NCI-H2227 treated with DMSO at 0.1 percent for 48 hours (cell line): ENCODE measurements at regions not wholly inside any gene's neighbourhood (a gene's known extent, or its start where the extent isn't known, plus 50 kb on each side); places are given as distances from the start of the nearest gene placed in this dataset.
"Not testable (repeated sequence)": the region's sequence is repeated elsewhere in the genome, so short reads cannot be mapped to it uniquely, and the experiment has no call there.

Experiments used
- DNase-seq: peaks from one replicate; lab custom pipeline; 2025; lab: John Stamatoyannopoulos, UW

DNA sequence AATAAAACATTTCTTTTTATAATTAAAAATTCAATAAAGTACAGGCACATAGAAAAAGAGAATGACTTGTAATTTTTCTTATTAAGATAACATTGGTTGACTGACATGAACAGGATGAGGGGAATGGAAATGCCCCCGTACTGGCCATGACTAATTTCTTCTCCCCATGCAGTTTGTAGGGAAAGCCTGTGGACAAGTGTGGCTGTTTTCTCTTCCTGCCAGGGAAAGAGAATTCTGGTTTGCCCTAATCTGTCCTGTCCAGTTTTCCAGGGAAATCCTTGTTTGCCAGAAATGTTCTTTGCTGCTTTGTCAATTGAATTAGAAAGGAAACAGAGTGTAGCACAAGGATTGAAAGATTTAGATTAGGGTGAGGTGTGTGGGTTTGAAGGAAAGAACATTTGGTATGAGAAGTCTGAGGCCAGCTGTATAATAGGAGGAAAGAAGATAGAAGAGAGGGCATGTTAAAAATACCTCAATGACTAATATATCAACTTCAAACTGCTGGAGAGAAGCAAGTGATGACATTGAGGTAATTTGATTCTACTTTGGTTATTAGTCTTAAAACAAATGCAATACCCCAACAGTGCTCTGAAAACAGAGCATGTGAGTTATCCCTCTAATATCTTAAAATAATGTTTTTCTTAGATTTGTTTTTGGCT is 593.9 kb upstream of the ZNF804A start:
- DNase-seq = no peak

DNA sequence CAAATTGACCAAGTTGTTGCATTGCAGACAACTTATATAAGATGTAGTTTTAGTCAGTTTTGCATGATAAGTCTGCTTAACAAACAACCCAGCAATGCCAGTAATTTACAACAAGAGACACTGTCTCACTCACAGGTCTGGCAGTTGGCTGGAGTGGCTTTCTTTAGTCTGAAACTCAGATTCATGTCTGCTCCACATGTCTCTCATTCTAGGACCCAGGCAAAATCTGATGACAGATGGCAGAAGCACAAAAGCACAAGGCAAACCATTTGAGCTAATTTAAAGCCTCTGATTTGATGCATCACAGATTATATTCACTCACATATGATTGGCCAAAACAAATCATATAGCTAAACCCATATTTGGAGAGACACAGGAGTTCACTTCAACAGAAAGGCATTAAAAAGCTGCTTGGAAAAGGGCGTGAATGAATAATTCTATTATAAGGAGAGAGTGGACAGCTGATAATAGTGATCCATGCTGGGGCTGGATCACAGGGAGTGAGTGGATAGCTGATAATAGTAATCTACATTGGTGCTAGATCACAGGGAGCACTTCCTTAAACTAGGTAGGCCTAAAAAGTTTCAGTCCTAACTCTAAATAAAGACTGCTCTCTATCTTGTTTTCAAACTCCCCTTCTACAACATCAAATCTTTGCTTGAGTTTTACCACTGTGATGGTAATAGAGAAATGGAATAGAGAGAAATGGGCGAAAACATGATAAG is 593.2 kb upstream of the ZNF804A start:
- DNase-seq = no peak

DNA sequence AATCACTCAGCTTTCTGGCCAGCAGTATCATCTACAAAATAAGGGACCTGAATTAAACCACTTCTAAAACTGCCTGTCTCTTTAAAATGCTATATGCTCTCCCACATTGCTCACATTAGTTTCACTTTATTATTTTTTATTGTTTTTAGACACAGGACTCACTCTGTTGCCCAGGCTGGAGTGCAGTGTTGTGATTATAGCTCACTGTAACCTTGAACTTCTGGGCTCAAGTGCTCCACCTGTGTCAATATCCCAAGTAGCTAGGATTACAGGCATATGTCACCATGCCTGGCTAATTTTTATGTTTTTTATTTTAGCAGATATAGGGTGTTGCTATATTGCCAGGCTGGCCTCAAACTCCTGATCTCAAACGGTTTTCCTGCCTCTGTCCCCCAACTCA is 591.3 kb upstream of the ZNF804A start:
- DNase-seq = no peak

DNA sequence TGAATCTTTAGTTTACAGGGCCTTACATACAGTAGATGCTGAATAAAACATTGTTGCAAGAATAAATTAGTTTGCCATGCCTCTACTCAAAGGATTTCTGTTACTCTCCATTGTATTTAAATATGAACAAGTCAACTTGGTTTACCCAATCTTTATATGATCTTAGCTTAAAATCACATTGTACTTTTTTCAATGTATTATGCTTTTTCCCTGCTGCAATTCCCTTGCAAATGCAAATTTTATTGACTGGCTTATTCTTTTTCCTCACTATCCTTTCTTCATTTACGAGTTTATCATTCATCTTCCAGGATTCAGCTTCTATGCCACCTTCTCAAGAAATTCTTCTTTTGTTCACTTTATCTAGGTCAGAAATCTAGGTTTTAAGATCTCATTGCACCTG is 571.4 kb upstream of the ZNF804A start:
- DNase-seq = no peak

DNA sequence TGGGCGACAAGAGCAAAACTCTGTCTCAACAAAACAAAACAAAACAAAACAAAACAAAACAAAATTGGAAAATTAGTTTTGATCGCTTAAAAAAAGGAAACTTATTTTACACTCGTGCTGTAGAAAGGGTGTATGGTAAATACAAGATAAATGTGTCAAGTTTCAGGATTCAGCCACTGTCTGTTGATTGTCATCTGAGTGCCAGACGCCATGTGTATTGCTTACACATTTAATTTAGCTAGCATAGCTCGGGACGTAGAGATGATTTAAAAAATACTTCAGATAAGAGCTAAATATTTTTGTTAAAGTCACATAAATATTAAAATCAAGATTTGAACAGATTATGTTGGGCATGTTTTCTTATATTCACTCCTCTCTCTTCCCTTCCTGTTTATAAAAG is 568.1 kb upstream of the ZNF804A start:
- DNase-seq = no peak

DNA sequence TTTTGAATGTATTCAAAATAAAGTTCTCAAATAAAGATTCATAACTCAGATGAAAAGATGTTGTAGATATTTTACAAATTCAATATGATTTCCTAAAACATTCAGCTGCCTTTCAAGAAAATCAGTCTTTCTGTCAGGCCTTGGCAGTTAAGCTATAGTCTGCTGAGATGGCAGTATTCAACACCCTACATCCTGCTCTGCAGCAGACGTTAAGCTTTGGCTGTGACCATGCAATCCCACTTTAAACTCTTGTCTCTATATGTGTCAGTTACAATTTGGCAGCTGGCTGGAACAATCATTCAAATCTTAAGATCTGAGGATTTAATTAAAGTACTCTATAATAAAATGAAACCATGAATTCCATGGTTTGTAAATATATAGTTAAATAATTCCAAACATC is 567.3 kb upstream of the ZNF804A start:
- DNase-seq = no peak

DNA sequence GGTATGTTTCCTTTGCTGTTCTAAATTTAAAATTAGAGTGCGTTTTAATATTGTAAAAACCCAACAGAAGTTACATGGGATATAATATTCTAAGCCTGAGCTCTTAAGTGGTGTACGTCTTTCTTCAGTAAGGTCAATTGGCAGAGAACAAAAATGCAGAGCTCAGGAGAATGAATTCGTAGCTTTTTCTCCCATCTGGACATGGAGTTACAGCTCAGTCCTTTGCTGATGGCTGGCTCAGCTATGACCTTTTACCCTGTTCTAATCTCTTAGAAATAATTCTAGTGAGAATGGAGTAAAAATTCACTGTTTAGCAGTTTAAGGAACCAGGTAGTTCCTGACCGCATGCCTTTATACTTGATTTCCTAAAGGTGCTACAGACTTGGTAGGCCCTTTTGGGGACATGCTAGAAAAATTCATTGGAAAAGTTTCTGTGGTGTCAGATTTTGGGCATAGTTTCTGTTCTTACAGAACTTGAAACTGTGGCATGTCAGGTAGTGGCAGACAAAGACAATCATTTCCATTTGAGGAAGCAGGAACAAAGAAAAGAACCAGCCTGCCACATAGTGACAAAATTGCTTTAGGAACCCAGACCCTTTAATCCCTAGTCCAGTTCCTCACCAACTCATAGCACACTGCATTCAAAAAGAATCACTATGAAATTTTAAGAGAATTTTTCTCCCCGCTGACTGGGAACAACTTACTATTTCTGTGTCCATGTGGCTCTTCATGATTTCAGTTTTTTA is 566.8 kb upstream of the ZNF804A start:
- no peak for DNase-seq

DNA sequence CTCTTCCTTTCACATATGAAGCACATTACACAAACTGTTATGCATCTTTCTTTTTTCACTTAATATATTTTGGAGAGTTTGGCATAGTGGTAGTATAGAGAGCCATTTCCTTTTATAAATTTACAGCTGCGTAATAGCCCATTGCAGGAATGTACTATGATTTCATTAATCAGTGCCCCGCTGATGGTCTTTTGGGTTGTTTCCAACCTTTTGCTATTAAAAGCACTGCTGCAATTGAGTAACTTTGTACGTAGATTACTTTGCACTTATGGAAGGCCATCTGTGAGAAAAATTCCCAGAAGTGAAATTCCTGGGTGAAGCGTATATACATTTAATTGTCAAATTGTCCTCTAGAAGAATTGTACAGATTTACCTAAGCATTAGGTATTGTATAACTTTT is 565.3 kb upstream of the ZNF804A start:
- DNase-seq = no peak

DNA sequence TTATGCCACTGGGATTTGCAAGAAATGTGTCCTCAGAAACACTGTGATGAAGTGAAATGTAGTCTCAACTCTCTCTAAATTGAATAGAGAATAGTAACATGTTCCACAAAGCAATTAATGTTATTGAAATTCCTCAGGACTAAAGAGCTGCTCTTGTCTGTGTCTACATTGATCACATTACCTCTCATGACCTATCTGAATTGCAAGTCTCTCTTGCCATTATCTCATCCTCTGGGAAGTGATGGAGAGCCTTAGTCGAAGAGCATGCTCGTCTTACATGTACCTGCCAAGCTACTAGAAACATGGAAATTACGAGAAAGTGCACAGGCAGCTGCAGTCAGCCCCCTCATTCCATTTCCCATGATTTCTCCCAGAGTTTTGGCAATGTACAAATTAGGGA is 561.1 kb upstream of the ZNF804A start:
- no peak for DNase-seq

DNA sequence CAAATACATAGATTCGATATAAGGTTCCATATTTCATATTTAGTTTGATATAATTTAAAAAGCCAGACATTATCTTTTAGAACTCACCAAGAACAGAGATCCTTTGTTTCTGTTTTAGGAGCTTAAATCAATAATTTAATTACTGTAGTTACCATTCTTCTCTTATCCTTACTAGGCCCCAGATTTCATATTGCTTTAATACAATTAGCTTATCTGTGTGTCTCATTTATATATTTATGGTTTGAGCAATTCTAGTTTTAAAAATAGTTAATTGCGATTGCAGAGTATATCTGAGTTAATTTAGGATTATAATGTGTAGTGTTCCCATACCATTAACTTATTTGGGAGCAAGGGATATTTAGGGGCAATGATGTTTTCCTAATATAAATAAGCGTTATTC is 558.8 kb upstream of the ZNF804A start:
- no peak for DNase-seq

DNA sequence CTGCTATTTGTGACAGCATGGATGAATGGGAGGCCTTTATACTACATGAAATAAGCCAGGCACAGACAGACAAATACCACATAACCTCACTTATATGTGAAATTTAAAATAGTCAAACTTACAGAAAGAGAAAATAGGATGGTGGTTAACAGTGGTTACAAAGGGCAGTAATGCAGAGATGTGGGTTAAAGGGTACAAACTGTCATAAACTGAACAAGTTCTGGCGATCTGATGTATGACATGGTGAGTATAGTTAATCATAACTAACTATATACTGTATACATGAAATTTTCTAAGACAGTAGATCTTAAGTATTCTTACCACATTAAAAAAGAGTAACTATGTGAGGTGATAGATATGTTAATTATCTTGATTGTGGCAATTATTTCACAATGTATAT is 558.1 kb upstream of the ZNF804A start:
- no peak for DNase-seq

DNA sequence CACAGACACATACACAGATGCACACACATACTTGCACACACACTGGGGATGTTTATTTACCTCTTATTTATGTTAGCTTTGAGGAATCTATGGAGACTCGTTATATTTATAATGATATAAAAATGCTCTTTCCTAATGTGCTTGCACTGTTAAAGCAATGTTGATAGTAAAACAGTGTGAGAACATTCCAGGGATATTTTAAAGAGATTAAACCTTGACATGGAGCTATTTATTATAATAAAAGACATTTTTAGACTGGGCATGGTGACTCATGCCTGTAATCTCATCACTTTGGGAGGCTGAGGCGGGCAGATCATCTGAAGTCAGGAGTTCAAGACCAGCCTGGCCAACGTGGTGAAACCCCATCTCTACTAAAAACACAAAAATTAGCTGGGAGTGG is 557.3 kb upstream of the ZNF804A start:
- DNase-seq = no peak

DNA sequence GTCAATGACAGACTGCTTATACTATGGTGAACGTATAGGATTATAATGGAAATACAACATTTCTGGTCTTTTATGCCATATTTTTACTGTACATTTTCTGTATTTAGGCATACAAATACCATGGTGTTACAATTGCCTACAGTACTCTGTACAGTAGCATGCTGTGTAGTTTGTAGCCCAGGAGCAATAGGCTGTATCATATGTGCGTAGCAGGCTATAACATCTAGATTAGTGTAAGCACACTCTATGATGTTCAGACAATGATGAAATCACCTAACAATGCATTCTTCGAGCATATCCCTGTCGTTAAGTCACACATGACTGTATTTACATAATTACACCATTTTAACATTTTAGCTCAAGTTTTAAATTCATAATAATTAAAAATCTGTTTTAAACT is 556.6 kb upstream of the ZNF804A start:
- no peak for DNase-seq

DNA sequence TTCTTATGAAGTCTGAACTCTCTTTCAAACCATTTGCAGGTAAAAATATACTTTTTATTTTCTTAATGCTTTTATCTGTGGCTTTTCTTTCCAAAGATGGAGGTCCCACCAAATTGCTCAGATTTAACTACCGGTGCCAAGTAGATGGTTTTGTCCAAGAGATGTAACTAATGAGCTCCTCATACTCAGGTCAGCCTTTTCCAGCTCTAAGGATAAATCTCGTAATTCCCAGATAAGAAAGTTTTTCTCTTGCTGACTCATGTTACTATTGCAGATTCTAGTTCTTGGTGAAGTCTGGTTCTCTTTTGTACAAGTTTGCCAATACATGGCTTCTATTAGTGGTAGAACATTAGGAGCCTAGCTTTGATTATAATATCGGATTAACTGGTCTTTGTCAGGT is 550.8 kb upstream of the ZNF804A start:
- no peak for DNase-seq

DNA sequence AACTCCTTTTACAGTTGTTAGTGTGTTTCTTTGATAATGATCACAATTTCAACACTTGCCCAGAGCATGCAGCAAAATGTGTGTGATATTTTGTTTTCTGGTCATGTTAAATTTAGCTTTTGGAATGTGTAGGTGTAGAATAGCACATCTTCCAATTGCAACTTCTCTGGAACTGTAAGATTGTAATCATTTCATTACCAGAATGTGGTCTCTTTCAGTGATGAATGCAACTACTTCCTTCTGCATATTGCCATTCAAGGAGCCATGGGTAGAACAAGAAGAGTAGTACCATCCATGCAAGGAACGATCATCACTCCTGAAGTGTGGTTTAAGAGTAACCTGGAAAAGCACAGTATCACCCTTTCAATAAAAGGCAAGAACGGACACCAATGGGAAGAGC is 548.8 kb upstream of the ZNF804A start:
- DNase-seq = no peak

DNA sequence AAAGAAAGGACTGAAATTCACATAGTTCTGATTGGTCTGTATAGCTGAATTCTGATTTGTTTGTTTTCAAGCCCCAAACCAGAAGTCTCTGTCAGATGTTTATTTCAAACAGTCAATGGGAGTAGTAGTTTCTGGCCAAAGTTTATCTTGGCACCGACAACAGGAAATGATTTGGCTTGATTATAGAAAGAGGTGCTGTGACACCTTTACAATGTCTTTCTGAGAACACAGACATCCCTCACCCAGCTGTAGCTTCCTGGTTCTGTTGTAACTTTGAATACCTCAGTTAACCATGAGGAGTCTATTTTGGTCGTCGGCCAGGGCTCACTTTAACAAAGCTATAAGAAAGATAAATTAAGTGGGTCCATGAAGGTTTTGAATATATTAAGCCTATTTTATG is 545.0 kb upstream of the ZNF804A start:
- DNase-seq = no peak

DNA sequence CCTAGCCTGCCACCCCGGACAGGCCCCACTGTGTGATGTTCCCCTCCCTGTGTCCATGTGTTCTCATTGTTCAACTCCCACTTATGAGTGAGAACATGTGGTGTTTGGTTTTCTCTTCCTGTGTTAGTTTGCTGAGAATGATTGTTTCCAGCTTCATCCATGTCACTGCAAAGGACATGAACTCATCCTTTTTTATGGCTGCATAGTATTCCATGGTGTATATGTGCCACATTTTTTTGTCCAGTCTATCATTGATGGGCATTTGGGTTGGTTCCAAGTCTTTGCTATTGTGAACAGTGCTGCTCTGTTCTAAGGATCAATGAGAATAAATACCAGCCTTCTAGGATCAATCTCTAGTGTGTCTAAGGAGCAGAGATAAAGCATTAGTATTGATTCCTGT is 543.9 kb upstream of the ZNF804A start:
- not testable (repeated sequence) for DNase-seq

DNA sequence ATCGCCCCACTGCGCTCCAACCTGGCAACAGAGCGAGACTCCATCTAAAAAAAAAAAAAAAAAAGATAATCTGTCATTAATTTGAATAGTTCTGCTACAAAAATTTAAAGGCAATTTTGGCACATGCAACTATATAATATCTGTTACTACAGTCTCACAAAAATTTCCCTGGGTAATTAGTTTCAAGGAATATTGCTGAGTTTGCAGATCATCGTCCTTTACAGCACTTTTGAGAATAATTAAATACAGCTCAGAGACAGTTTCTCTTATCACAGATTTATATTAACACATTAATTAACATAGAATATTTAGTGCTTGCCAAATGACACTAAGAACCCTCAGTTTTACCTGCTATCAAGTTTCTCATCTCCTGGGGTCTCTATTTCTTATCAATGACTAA is 540.4 kb upstream of the ZNF804A start:
- DNase-seq = no peak

DNA sequence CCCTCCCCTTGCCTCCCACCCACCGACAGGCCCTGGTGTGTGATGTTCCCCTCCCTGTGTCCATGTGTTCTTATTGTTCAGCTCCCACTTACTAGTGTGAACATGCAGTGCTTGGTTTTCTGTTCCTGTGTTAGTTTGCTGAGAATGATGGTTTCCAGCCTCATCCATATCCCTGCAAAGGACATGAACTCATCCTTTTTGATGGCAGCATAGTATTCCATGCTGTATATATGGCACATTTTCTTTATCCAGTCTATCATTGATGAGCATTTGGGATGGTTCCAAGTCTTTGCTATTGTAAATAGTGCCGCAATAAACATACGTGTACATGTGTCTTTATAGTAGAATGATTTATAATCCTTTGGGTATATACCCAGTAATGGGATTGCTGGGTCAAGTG is 538.1 kb upstream of the ZNF804A start:
- not testable (repeated sequence) for DNase-seq

DNA sequence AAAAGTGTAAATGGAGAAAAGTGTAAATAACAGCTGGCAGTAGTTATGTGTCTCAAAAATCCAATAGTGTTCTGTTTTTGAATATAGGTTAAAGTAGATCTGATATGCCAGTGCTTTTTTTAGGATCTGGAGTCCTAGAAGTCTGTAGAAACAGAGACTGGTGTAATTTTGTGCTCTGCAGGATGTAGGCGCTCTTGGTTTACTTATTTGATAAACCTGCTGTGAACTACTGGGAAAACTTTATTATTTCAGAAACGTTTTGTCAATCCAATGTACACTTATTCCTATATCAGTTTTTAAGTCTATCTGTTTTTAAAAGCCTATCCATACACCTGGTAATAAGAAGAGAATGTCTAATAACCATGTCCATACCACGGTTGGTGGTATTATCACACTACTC is 530.8 kb upstream of the ZNF804A start:
- no peak for DNase-seq

DNA sequence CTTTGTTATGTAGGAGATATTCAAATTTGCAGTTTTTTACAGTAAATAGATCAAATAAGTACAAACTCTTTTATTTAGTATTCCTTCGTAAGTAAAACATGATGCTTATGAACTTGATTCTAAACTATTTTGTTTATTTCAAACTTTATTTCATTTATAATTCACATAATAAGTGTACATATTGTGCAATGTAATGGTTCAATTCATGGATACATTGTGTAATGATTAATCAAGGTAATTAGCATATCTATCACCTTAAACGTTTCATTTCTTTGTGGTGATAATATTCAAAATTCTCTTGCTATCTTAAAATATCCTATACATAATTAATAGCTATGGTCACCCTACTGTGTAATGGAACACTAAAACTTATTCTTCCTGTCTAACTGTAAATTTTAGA is 525.9 kb upstream of the ZNF804A start:
- no peak for DNase-seq

DNA sequence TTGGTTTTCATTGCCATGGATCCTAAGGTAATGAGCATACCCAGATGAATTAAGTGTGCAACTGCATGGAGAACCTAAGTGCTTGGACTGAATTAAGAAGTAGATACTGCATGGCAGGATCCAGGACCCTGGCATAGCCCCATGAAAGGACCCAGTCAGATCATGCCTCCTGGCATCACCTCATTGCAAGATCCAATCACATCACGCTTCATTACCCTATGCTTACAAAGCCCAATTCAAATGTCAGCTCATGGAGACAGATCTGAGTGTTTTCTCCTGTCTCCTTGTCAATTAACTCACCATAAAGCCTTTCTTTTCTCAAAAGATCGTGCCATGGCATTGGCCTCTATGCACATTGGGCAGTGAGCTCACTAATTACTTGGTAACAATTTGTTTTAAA is 519.8 kb upstream of the ZNF804A start:
- DNase-seq = no peak

DNA sequence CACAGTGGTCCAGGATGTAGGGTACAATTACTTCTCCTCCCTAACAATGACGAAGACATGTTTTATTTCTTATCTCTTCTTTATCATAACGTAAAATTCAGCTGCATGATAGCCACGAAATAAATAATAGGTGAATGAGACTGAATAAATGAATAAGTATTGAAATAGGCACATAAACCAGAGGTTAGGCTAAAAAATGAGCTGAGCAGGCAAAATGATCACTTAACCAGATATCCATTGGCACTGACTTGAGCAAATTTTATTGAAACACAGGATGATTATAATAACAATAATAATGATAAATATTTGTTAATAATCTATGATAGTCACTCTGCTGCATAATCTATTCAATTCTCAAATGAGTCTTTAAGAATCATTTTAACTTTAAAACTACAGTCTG is 506.9 kb upstream of the ZNF804A start:
- DNase-seq = no peak
